Activated T-cell treated with anti-CD3 and anti-CD28 coated beads, Interleukin-2, amount 50 U/mL, for 24 hours (primary cell): ENCODE measurements at regions not wholly inside any gene's neighbourhood (a gene's known extent, or its start where the extent isn't known, plus 50 kb on each side); places are given as distances from the start of the nearest gene placed in this dataset.
"Not testable (repeated sequence)": the region's sequence is repeated elsewhere in the genome, so short reads cannot be mapped to it uniquely, and the experiment has no call there.

ENCODE experiments used
- DNase-seq: peaks from one replicate; pipeline ENCODE4 v3.0.0-alpha.2; 2020
- H3K27ac Mint-ChIP-seq: 2 replicates; pipeline ENCODE4 v1.8.0; 2020; ENCODE audit warnings: mild to moderate bottlenecking, mixed read lengths
- H3K27me3 Mint-ChIP-seq: 2 replicates; pipeline ENCODE4 v1.8.0; 2020; ENCODE audit warnings: mixed read lengths
- H3K36me3 Mint-ChIP-seq: 2 replicates; pipeline ENCODE4 v1.8.0; 2020; ENCODE audit warnings: low read depth, mixed read lengths
- H3K4me1 Mint-ChIP-seq: 2 replicates; pipeline ENCODE4 v1.8.0; 2020; ENCODE audit warnings: low read depth, mixed read lengths
- H3K4me3 Mint-ChIP-seq: 2 replicates; pipeline ENCODE4 v1.8.0; 2020; ENCODE audit warnings: mild to moderate bottlenecking, moderate library complexity, mixed read lengths
- H3K9me3 Mint-ChIP-seq: 2 replicates; pipeline ENCODE4 v1.8.0; 2020; ENCODE audit warnings: mixed read lengths

DNA sequence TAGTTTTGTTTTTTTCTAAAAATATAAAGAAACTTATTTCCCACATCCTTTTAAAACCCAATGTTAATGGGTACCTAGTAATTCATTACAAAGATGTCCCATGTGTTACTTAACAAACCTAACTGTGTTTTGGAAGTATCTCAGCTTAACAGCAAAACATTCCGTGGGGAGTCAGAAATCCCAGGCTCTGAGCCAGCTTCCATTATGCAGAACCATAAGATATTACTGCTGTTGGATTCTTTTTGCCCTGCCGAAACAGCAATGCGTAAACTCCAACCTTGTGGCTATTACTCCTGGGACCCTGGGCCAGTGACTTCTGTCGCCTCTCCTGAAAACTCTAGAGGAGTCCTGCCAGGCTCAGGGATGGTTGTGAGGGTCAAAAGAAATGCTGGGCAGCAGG lies 174.1 kb downstream of the UXS1 start:
- Mint-ChIP-seq H3K4me1 (peaks cover 8% of the 10 kb centered on the region), H3K27me3 (no peaks in the 10 kb centered on the region), H3K9me3 (no peaks in the 10 kb centered on the region), H3K27ac (no peak overlapping the region), H3K4me3 (no peak overlapping the region), H3K36me3 (no peaks in the 10 kb centered on the region)
- DNase-seq = no peak

DNA sequence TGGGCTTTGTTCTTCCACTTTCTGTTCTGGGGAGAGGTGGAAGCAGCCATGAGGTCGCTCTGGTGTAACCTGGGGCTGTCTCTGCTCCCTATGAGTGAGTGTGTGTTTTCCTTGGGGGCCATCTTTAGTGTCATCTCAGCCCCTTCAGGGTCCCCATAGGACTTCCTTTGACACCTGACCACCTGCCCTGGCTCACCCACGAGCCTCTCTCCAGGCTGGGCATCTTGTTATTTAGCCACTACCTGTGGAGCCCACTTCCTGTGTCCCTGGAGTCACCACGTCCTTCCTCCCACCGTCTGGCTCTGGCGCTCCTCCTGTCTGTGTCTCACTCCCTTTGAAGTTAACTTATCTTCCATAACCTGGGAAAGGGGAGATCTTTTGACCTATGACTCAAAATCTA lies 176.0 kb downstream of the UXS1 start:
- H3K4me3 Mint-ChIP-seq = no peak overlapping the region
- H3K27ac Mint-ChIP-seq = no peak overlapping the region
- no peaks in the 10 kb centered on the region for H3K27me3 Mint-ChIP-seq
- no peak for DNase-seq
- H3K36me3 Mint-ChIP-seq = no peaks in the 10 kb centered on the region
- no peaks in the 10 kb centered on the region for H3K9me3 Mint-ChIP-seq
- H3K4me1 Mint-ChIP-seq = peaks cover 8% of the 10 kb centered on the region

DNA sequence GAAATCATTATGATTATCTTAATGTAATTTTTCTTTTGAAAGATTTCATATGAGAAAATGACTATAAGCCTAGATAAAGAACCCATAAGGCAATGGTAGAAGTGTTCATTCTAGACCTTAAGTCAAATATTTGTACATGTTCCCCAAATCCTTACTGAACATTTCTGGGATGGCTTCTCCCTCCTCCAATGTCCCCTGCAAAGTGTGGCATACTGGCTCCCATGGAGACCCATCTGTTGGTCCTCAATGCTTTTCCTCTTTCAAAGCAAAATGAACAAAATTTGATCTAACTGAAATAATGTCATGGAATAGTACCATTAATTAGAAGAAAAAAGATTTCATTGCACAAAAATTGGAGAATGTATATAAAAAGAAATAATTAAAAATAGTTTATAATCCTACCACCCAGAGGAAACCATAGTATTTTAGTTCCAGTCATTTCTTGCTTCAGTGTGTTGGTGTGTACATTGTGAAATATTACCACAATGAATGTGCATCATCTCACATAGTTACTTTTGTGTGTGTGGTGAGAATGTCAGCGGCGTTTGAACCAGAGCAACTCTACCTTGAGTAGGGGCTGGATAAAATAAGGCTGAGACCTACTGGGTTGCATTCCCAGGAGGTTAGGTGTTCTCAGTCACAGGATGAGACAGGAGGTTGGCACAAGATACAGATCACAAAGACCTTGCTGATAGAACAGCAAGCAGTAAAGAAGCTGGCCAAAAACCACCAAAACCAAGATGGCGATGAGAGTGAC lies 181.3 kb downstream of the UXS1 start:
- no peak for DNase-seq
- Mint-ChIP-seq H3K4me1 (peaks cover 5% of the 10 kb centered on the region), H3K27ac (no peak overlapping the region), H3K27me3 (no peaks in the 10 kb centered on the region), H3K4me3 (no peak overlapping the region), H3K36me3 (no peaks in the 10 kb centered on the region), H3K9me3 (peaks cover 8% of the 10 kb centered on the region)

DNA sequence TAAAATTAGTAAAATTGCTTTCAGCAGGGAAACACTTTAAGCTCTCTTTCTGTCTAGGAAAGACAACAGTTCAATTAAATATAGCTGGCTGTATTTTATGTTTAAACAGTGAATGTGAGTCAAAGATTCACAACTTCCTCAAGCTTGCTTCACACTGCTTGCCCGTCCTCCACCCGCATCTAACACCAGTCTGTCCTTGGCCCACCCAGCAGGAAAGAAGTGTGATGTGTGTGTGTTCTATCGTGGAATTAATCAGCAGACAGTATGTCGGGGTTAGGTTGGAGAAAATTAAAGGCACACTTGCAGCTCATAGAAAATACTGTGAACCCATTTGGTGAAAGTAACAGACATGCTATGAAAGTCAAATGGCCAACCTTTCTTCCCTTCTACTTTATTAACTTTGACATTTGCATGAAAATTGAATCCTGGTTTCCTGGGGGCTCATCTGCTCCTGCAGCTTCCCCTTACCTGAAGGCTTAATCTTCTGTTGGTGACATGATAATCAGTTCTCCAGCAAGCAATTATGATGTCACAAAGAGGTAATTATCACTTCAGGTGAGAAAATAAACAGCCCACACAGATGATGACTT lies 182.0 kb downstream of the UXS1 start:
- Mint-ChIP-seq H3K27me3 (no peaks in the 10 kb centered on the region), H3K36me3 (peaks cover 2% of the 10 kb centered on the region), H3K4me1 (peaks cover 3% of the 10 kb centered on the region), H3K27ac (no peak overlapping the region), H3K4me3 (no peak overlapping the region), H3K9me3 (peaks cover 13% of the 10 kb centered on the region)
- DNase-seq = no peak

DNA sequence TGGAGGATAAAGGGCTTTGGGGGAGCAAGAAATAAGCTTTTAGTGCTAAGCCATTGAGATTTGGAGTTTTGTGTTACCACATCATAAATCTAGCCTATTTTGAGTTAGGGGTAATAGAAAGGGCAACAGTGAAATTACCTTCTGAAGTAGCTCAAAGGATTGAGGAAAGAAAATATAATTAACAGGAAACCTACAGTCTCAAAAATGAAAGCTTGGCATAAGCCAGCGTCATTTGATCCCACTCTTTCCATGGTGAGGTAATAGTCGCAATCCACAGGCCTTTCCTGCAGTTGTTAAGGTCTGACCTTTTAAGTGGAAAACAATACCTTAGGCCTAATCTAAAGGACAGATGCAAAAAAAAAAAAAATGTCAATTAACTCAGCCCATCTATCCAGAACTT lies 182.7 kb downstream of the UXS1 start:
- Mint-ChIP-seq H3K9me3 (peaks cover 20% of the 10 kb centered on the region), H3K27ac (no peak overlapping the region), H3K4me1 (peaks cover 3% of the 10 kb centered on the region), H3K27me3 (no peaks in the 10 kb centered on the region), H3K4me3 (no peak overlapping the region), H3K36me3 (peaks cover 5% of the 10 kb centered on the region)
- DNase-seq = no peak

DNA sequence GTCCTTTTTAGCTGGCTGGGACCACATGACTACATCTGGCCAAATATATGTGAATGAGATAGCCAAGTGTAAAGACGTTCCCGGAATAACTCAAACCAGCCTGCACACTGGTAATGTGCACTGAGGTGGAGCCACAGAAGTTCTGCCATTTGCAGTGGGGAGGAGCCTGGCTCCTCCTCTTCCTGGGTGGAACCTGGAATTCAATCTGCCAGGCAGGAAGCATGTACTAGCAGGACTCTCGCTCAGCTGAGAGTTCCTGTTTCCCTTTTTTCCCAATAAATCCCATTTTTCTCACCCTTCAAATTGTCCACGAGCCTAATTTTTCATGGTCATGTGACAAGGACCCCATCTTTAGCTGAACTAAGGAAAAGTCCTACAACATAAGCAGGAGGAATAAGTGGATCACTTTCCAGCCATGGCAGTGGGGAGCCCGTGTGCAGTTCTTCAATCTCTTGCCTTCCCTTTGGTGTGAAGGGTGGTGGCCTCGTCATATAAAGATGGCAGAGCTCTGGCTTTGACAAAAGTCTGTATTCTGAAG lies 183.2 kb downstream of the UXS1 start:
- DNase-seq = no peak
- Mint-ChIP-seq H3K9me3 (peaks cover 25% of the 10 kb centered on the region), H3K27ac (no peak overlapping the region), H3K27me3 (no peaks in the 10 kb centered on the region), H3K36me3 (peaks cover 5% of the 10 kb centered on the region), H3K4me1 (peaks cover 2% of the 10 kb centered on the region), H3K4me3 (no peak overlapping the region)

DNA sequence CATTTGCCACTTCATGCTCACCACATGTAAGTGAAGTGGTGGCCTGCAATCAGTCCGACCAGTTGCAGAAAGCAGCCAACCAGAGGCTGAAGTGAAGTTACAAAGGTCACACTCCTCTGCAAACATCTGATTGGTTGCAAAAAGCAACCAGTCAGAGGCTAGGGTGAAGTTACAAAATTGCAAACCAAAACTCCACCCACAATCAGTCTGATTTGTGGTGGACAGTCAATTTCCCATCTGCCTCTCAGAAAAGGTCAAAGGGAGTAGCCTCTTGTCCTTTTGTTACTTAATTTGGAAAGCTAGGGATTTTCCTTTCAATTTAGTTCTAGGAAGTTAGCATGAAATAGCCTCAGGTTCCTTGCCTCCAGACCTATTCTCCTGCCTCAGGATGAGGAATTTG lies 185.0 kb downstream of the UXS1 start:
- Mint-ChIP-seq H3K4me3 (no peak overlapping the region), H3K36me3 (peaks cover 5% of the 10 kb centered on the region), H3K27ac (no peak overlapping the region), H3K27me3 (no peaks in the 10 kb centered on the region), H3K9me3 (peaks cover 36% of the 10 kb centered on the region), H3K4me1 (peaks cover 2% of the 10 kb centered on the region)
- no peak for DNase-seq

DNA sequence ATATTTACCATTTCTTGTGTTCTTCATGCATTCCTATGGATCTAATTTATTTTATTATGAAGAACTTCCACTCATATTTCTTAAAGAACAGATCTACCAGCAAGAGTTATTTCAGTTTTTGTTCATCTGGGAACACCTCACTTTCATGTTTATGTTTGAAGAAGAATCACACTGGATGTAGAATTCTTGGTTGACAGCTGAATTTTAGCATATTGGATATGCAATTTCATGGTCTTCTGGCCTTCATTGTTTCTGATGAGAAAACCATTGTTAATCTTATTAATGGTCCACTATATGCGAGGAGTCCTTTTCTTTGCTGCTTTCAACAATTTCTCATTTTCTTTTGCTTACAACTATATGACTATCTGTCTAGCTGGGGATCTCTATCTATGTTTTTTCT lies 189.2 kb downstream of the UXS1 start:
- H3K36me3 Mint-ChIP-seq = peaks cover 5% of the 10 kb centered on the region
- no peaks in the 10 kb centered on the region for H3K27me3 Mint-ChIP-seq
- no peaks in the 10 kb centered on the region for H3K4me1 Mint-ChIP-seq
- H3K27ac Mint-ChIP-seq = no peak overlapping the region
- H3K9me3 Mint-ChIP-seq = peaks cover 42% of the 10 kb centered on the region
- no peak for DNase-seq
- no peak overlapping the region for H3K4me3 Mint-ChIP-seq

DNA sequence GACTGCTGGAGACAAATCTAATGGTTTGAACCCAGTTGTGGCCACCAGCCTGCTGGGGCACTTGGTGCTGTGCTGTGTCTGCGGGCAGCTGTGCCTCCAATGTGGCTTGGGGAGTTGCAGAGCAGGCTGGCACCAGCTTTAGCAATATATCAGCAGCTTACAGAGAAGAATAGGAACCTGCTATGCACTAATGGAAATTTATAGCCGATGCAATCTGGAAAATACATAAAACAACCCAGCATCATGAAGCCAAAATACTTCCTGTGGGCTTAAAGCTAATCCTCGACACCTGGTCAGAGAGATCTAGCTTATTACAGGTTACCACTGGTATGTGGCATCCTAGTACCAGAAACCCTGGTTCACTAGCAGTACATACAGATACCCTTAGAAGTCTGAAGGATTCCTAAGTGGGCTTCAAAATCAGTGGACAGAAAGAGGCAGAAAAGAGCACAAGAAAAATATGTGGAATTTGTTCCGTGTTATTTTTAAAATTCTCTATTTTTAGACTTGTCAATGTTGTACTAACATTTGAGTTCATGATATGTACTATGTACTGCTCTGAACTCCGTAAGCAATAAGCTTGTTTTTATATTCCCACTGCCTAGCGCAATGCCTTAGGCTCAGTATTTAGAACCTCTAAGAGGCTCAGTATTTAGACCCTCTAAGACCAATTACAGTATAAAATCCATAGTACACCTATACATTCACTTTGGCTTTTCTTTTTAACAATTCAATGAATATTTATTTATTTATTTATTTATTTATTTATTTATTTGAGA lies 194.7 kb downstream of the UXS1 start:
- Mint-ChIP-seq H3K4me1 (no peaks in the 10 kb centered on the region), H3K9me3 (peaks cover 30% of the 10 kb centered on the region), H3K27me3 (no peaks in the 10 kb centered on the region)

DNA sequence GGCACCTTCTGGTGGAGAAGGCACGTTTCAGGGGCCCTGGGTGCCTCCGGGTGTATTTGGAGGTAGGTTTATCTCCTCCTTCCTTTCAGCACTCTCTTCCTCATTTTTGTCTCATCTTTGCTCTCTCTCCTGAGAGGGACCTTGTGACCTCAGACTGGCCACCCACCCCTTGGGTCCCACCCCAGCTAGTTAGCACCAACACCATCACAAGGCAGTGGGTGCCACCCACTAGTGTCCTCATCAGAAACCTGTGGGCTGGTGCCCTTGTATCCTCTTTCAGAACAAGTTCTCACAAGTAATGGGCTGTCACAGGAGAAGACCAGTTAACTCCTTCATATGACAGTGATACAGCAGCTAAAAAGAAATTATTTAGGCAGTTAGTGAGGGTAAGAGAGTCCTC lies 196.4 kb downstream of the UXS1 start:
- Mint-ChIP-seq H3K4me1 (no peaks in the 10 kb centered on the region), H3K9me3 (peaks cover 40% of the 10 kb centered on the region), H3K36me3 (peaks cover 20% of the 10 kb centered on the region), H3K4me3 (no peak overlapping the region), H3K27ac (no peak overlapping the region), H3K27me3 (no peaks in the 10 kb centered on the region)
- DNase-seq = no peak

More for the DNA sequence above, 194.7 kb downstream of the UXS1 start:
- no peak for DNase-seq
- Mint-ChIP-seq H3K36me3 (peaks cover 9% of the 10 kb centered on the region), H3K4me3 (no peak overlapping the region), H3K27ac (no peak overlapping the region)

DNA sequence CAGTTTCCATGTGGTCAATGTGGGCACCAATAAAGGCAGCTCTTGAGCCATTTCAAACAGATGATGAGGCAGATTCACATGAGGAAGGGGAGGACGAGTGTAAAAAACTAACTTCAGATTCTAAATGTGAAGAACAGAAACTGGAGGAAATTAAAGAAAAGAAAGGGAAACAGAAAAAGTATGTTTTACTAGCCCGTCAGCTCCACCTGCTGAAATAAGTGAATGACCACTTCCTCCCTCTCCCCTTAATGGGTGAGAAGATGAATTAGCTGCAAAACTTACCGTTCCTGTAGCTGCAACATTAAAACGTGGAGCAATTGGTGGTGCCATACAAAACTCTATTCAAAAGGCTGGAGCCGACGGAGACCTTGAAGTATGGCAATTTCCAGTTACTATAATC lies 203.5 kb downstream of the UXS1 start:
- no peak for DNase-seq
- peaks cover 23% of the 10 kb centered on the region for H3K4me1 Mint-ChIP-seq
- no peak overlapping the region for H3K4me3 Mint-ChIP-seq
- peaks cover 47% of the 10 kb centered on the region for H3K9me3 Mint-ChIP-seq
- no peak overlapping the region for H3K27ac Mint-ChIP-seq
- H3K36me3 Mint-ChIP-seq = peaks cover 22% of the 10 kb centered on the region
- H3K27me3 Mint-ChIP-seq = no peaks in the 10 kb centered on the region

DNA sequence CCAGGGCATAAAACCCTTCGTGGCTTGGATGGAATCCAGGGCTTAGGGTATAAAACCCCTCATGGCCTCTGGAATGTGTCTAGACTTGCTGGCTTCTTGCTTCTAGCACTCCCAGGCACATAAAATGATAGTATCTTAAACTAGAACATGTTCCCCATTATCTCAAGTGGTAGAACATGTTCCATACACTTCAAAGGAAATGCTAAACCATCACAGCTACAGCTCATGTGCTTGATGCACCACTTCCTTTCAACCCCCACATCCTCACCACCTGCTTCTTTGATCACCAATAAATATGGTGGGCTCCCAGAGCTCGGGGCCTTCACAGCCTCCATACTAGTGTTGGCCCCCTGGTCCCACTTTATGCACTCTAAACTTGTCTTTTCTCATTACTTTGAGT lies 204.3 kb downstream of the UXS1 start:
- H3K4me3 Mint-ChIP-seq, H3K27ac Mint-ChIP-seq: not testable (repeated sequence)
- peaks cover 19% of the 10 kb centered on the region for H3K36me3 Mint-ChIP-seq

DNA sequence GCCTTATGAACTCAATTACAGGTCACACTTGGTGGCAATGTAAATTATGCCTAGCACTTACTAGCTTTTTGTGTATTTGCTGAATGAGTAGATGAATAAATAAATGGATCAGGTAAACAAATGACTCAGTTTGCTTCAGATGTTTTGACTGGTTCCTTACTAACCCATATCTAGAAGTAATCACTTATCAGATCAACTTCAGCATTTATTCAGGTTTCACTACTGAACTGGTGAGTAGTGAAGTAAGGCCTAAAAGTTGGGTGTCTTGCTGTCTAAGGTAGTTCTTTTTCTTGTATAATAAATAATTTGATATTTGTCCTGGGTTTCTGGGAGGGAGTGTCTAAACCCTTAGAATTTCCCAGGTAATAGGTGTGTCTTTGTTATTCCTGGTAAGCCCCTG lies 205.0 kb downstream of the UXS1 start:
- peaks cover 31% of the 10 kb centered on the region for H3K4me1 Mint-ChIP-seq

More for the DNA sequence above, 204.3 kb downstream of the UXS1 start:
- H3K9me3 Mint-ChIP-seq = peaks cover 42% of the 10 kb centered on the region
- H3K4me1 Mint-ChIP-seq = peaks cover 29% of the 10 kb centered on the region
- not testable (repeated sequence) for DNase-seq, H3K27me3 Mint-ChIP-seq

DNA sequence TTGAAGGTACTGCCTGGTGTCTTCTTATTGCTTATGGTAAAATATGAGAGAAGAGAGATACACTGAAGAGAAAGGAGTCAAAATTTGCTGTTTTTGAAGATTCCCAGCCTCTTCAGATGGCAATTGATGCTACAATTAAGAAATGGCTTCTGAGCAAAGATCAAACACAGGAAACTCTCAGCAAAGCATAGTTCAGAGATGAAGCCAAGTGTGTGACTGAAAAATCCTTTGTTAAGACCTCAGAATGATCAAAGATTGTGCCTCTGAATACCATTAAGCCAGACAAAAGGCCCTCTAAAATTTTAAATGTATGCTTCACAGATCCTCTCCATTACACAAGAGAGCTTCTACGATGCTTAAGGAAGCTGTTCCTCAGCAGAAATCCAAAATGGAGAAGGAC lies 216.3 kb downstream of the UXS1 start:
- peak overlapping the region; percentile 64 for H3K27ac Mint-ChIP-seq
- H3K4me3 Mint-ChIP-seq = no peak overlapping the region
- peaks cover 33% of the 10 kb centered on the region for H3K4me1 Mint-ChIP-seq
- DNase-seq = no peak
- H3K36me3 Mint-ChIP-seq = no peaks in the 10 kb centered on the region
- no peaks in the 10 kb centered on the region for H3K27me3 Mint-ChIP-seq
- peaks cover 9% of the 10 kb centered on the region for H3K9me3 Mint-ChIP-seq

More for the DNA sequence above, 205.0 kb downstream of the UXS1 start:
- H3K27ac Mint-ChIP-seq = no peak overlapping the region
- no peaks in the 10 kb centered on the region for H3K27me3 Mint-ChIP-seq
- H3K9me3 Mint-ChIP-seq = peaks cover 37% of the 10 kb centered on the region
- H3K4me3 Mint-ChIP-seq = no peak overlapping the region
- DNase-seq = no peak
- peaks cover 17% of the 10 kb centered on the region for H3K36me3 Mint-ChIP-seq

DNA sequence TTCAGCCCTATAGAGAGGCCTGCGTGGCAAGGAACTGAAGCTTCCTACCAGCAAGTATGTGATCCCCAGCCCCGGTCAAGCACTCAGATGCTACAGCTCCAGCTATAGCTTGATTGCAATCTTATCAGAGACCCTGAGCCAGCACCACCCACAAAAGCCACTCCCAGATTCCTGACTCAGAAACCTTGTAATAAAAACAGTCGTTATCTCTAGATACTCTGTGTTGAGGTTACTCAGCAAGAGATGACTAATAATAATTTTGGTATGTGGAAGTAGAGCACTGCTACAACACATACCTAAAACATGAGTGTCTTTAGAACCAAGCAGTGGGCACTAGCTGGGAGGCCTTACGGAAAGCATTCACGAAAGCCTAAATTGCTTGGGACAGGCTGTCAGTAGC lies 216.9 kb downstream of the UXS1 start:
- H3K4me3 Mint-ChIP-seq = no peak overlapping the region
- H3K36me3 Mint-ChIP-seq = no peaks in the 10 kb centered on the region
- no peaks in the 10 kb centered on the region for H3K27me3 Mint-ChIP-seq
- H3K9me3 Mint-ChIP-seq = peaks cover 9% of the 10 kb centered on the region
- no peak for DNase-seq
- H3K4me1 Mint-ChIP-seq = peaks cover 39% of the 10 kb centered on the region
- H3K27ac Mint-ChIP-seq = peak overlapping the region; percentile 64
